T-cell (primary cell): ENCODE measurements at regions not wholly inside any gene's neighbourhood (a gene's known extent, or its start where the extent isn't known, plus 50 kb on each side); places are given as distances from the start of the nearest gene placed in this dataset.

Experiments used
- ATAC-seq, 4 experiments: fragments of 200-7000 bp in 3 of 4; fragments of 150-1000 bp in 1 of 4; cut with Tn5 transposase; replicated peaks in 1 of 4; 1 replicate in 3 of 4; 2 replicates in 1 of 4; pipeline ENCODE4 v1.10.0; 2021; ENCODE audit warnings: moderate library complexity in 3 of 4, mild to moderate bottlenecking in 2 of 4, moderate number of reproducible peaks in 1 of 4
- CTCF ChIA-PET, 2 donors: fragments of 300-600 bp; sonication (Branson Sonifier 250); formaldehyde crosslinking; loops; one replicate each; lab custom pipeline; 2022; ENCODE audit warnings: antibody characterized with exemption in 2 of 2; lab: Charles Lee
- POLR2A ChIA-PET, 2 donors: fragments of 300-600 bp; sonication (Branson Sonifier 250); formaldehyde crosslinking; loops; one replicate each; lab custom pipeline; 2022; ENCODE audit warnings: antibody characterized with exemption in 2 of 2; lab: Charles Lee
- DNase-seq, 35 experiments: peaks; one replicate each; pipeline versions ENCODE4 v3.0.0 to v3.0.0-alpha.2; 2013 to 2023
- H3K27ac ChIP-seq: one replicate; pipeline ENCODE4 v1.5.1; 2013; ENCODE audit warnings: low read length
- H3K27me3 ChIP-seq, 2 experiments: replicated peaks in 1 of 2; 1 replicate in 1 of 2; 2 replicates in 1 of 2; pipeline versions ENCODE4 v1.6.1 to v1.7.0; 2013; ENCODE audit warnings: low read length in 1 of 2, mixed read lengths in 1 of 2; ENCODE audit not compliant: control insufficient read depth in 2 of 2, insufficient read depth in 2 of 2; ENCODE audit errors: extremely low read depth in 1 of 2
- H3K36me3 ChIP-seq, 2 donors: 1 replicate in 1 of 2; 2 replicates in 1 of 2; pipeline versions ENCODE4 v1.6.1 to v1.7.0; 2013; ENCODE audit warnings: low read length in 1 of 2; ENCODE audit not compliant: control insufficient read depth in 2 of 2, insufficient read depth in 1 of 2; ENCODE audit errors: extremely low read depth in 1 of 2
- H3K4me1 ChIP-seq, 2 experiments: 1 replicate in 1 of 2; 2 replicates in 1 of 2; pipeline versions ENCODE4 v1.6.1 to v1.7.0; 2013; ENCODE audit warnings: low read length in 2 of 2, mixed read lengths in 1 of 2; ENCODE audit not compliant: insufficient read depth in 2 of 2, control insufficient read depth in 1 of 2; ENCODE audit errors: extremely low read depth in 1 of 2
- H3K4me3 ChIP-seq, 2 donors: 1 replicate in 1 of 2; 2 replicates in 1 of 2; pipeline versions ENCODE4 v1.5.1 to v1.7.0; 2013; ENCODE audit warnings: mild to moderate bottlenecking in 2 of 2, low read length in 1 of 2, moderate library complexity in 1 of 2; ENCODE audit not compliant: control insufficient read depth in 1 of 2; ENCODE audit errors: extremely low read depth in 1 of 2
- H3K9me3 ChIP-seq: 2 replicates; pipeline ENCODE4 v1.7.0; 2013
- H3K27ac Mint-ChIP-seq, 2 donors: one replicate each; pipeline ENCODE4 v1.8.0; 2020 to 2021; ENCODE audit warnings: mild to moderate bottlenecking in 2 of 2, mixed read lengths in 2 of 2
- H3K27me3 Mint-ChIP-seq, 2 donors: one replicate each; pipeline ENCODE4 v1.8.0; 2021 to 2022; ENCODE audit warnings: mixed read lengths in 2 of 2
- H3K36me3 Mint-ChIP-seq: one replicate; pipeline ENCODE4 v1.8.0; 2021; ENCODE audit warnings: mixed read lengths
- H3K4me1 Mint-ChIP-seq, 3 donors: one replicate each; pipeline ENCODE4 v1.8.0; 2020 to 2022; ENCODE audit warnings: mixed read lengths in 3 of 3, mild to moderate bottlenecking in 1 of 3
- H3K4me3 Mint-ChIP-seq, 3 donors: one replicate each; pipeline ENCODE4 v1.8.0; 2020 to 2022; ENCODE audit warnings: mild to moderate bottlenecking in 3 of 3, mixed read lengths in 3 of 3, moderate library complexity in 3 of 3
- H3K9me3 Mint-ChIP-seq, 3 donors: one replicate each; pipeline ENCODE4 v1.8.0; 2020 to 2022; ENCODE audit warnings: mixed read lengths in 3 of 3
- WGBS: methylation state at CpG from one replicate; pipeline ENCODE4 v1.1.5; 2013; ENCODE audit warnings: missing lambda C conversion rate; ENCODE audit not compliant: insufficient coverage; 5-methylcytosine and 5-hydroxymethylcytosine counted together

GRCh38 chr11:26072614-26073153 lies 259.2 kb upstream of the ANO3 start:
- no peaks in the 10 kb centered on the region for H3K4me1 Mint-ChIP-seq
- no peaks in the 10 kb centered on the region for H3K36me3 Mint-ChIP-seq
- ChIA-PET CTCF (no interaction called here), POLR2A (no interaction called here)
- WGBS: 67% methylated on average over 1 of the region's 3 CpGs
- Histone ChIP-seq H3K27me3 (no peaks in the 10 kb centered on the region), H3K9me3 (no peaks in the 10 kb centered on the region), H3K27ac (no peak overlapping the region), H3K4me1 (no peaks in the 10 kb centered on the region), H3K36me3 (no peaks in the 10 kb centered on the region), H3K4me3 (no peak overlapping the region)
- ATAC-seq (no peak), DNase-seq (no peak)
- no peak overlapping the region for H3K4me3 Mint-ChIP-seq
- H3K9me3 Mint-ChIP-seq: peaks cover 15 to 16% (median 16%) of the 10 kb centered on the region in 3 donors
- no peak overlapping the region for H3K27ac Mint-ChIP-seq
- no peaks in the 10 kb centered on the region for H3K27me3 Mint-ChIP-seq

DNA sequence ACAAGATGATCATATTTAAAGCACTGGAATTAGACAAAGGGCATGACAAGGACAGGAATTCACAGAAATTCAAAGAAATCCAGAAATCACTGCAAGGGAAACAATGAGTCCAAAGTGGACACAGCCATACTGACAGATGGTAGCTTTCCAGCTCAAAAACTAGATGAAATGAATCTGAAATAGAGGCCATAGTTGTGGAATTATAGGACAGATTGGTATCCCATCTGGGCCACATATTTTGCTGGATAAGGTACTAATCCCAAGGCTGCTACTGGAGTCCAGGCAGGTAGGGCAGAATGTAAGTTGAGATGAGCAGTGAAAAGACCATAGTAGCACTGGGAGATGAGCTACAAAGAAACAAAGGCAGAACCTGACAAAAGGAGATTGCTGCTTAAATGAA lies 258.3 kb upstream of the ANO3 start:
- no peak for ATAC-seq
- Histone ChIP-seq H3K36me3 (no peaks in the 10 kb centered on the region), H3K4me1 (no peaks in the 10 kb centered on the region), H3K27me3 (no peaks in the 10 kb centered on the region), H3K27ac (no peak overlapping the region), H3K4me3 (no peak overlapping the region), H3K9me3 (no peaks in the 10 kb centered on the region)
- POLR2A ChIA-PET: no interaction called here
- Mint-ChIP-seq H3K27me3 (no peaks in the 10 kb centered on the region), H3K36me3 (no peaks in the 10 kb centered on the region), H3K9me3 (peaks cover 12 to 15% (median 13%) of the 10 kb centered on the region in 3 donors), H3K4me3 (no peak overlapping the region), H3K4me1 (no peaks in the 10 kb centered on the region), H3K27ac (no peak overlapping the region)
- CTCF ChIA-PET: no interaction called here
- DNase-seq: no peak

- Histone ChIP-seq H3K27ac (no peak overlapping the region), H3K36me3 (no peaks in the 10 kb centered on the region), H3K4me3 (no peak overlapping the region), H3K4me1 (no peaks in the 10 kb centered on the region), H3K27me3 (no peaks in the 10 kb centered on the region), H3K9me3 (no peaks in the 10 kb centered on the region)
- Mint-ChIP-seq H3K36me3 (no peaks in the 10 kb centered on the region), H3K4me1 (no peaks in the 10 kb centered on the region), H3K9me3 (peaks cover 10 to 19% (median 17%) of the 10 kb centered on the region in 3 donors), H3K27me3 (no peaks in the 10 kb centered on the region), H3K4me3 (no peak overlapping the region), H3K27ac (no peak overlapping the region)
- WGBS: 100% methylated on average over 2 of the region's 3 CpGs
- no peak for DNase-seq
- ATAC-seq: no peak
- ChIA-PET CTCF (no interaction called here), POLR2A (no interaction called here)
Observed at GRCh38 chr11:26076233-26076990, 255.5 kb upstream of the ANO3 start.

- no CpG with 5 or more reads among the region's 5 CpGs for WGBS
- Mint-ChIP-seq H3K4me1 (no peaks in the 10 kb centered on the region), H3K27me3 (no peaks in the 10 kb centered on the region), H3K27ac (no peak overlapping the region), H3K36me3 (no peaks in the 10 kb centered on the region), H3K9me3 (peaks cover 8 to 21% (median 19%) of the 10 kb centered on the region in 3 donors), H3K4me3 (no peak overlapping the region)
- ChIA-PET CTCF (no interaction called here), POLR2A (no interaction called here)
- Histone ChIP-seq H3K4me3 (no peak overlapping the region), H3K4me1 (no peaks in the 10 kb centered on the region), H3K27ac (no peak overlapping the region), H3K9me3 (no peaks in the 10 kb centered on the region), H3K27me3 (no peaks in the 10 kb centered on the region), H3K36me3 (no peaks in the 10 kb centered on the region)
- no peak for ATAC-seq
- DNase-seq: no peak
Observed at GRCh38 chr11:26078231-26078821, 253.6 kb upstream of the ANO3 start.

GRCh38 chr11:26084313-26084712 lies 247.6 kb upstream of the ANO3 start:
- DNase-seq: no peak
- H3K27me3 ChIP-seq: no peaks in the 10 kb centered on the region
- no peaks in the 10 kb centered on the region for H3K4me1 ChIP-seq
- no peak overlapping the region for H3K4me3 ChIP-seq
- no peak for ATAC-seq
- Mint-ChIP-seq H3K9me3 (peaks cover 3 to 20% (median 15%) of the 10 kb centered on the region in 3 donors), H3K36me3 (no peaks in the 10 kb centered on the region), H3K4me3 (no peak overlapping the region), H3K4me1 (peaks cover 0 to 2% (median 0%) of the 10 kb centered on the region in 3 donors), H3K27ac (no peak overlapping the region), H3K27me3 (no peaks in the 10 kb centered on the region)
- WGBS: 57% methylated on average over 1 of the region's 3 CpGs
- no peak overlapping the region for H3K27ac ChIP-seq
- ChIA-PET POLR2A (no interaction called here), CTCF (no interaction called here)
- no peaks in the 10 kb centered on the region for H3K9me3 ChIP-seq
- no peaks in the 10 kb centered on the region for H3K36me3 ChIP-seq

DNA sequence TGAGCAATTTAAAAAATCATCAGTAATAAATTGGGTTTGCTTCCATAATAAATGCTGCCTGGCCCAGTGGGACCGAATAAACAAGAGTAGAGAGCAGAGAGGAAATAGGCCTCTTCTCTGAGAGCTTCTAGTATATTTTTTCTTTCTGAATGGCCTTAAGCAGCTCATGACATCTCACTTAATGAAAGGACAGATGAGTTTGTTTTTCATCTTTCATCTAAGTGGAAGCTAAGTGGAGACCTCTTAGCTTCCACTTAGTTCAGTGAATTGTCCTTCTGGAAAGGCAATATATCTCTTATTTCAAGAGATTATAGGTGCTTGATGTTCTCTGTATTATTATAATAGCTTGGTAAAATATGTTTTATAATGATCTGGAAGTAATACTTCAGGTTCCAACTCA lies 245.9 kb upstream of the ANO3 start:
- H3K27me3 ChIP-seq: no peaks in the 10 kb centered on the region
- H3K27ac ChIP-seq: no peak overlapping the region
- no peak overlapping the region for H3K27ac Mint-ChIP-seq
- no peaks in the 10 kb centered on the region for H3K36me3 ChIP-seq
- CTCF ChIA-PET: no interaction called here
- H3K4me3 Mint-ChIP-seq: no peak overlapping the region
- H3K36me3 Mint-ChIP-seq: no peaks in the 10 kb centered on the region
- H3K4me1 Mint-ChIP-seq: peaks cover 0 to 2% (median 0%) of the 10 kb centered on the region in 3 donors
- H3K4me1 ChIP-seq: no peaks in the 10 kb centered on the region
- H3K9me3 ChIP-seq: no peaks in the 10 kb centered on the region
- WGBS: no CpG with 5 or more reads among the region's 1 CpG
- peaks cover 3 to 20% (median 12%) of the 10 kb centered on the region in 3 donors for H3K9me3 Mint-ChIP-seq
- no peak for DNase-seq
- no peak overlapping the region for H3K4me3 ChIP-seq
- no peaks in the 10 kb centered on the region for H3K27me3 Mint-ChIP-seq
- no peak for ATAC-seq
- POLR2A ChIA-PET: interaction anchor here in 1 of 2 donors (0.5 kb wide), 1 partner anchor 867 kb away, joined by 4 read pairs; no protein-coding TSS in a partner anchor
